GM04504 (cell line): ENCODE measurements at regions not wholly inside any gene's neighbourhood (a gene's known extent, or its start where the extent isn't known, plus 50 kb on each side); places are given as distances from the start of the nearest gene placed in this dataset.

Source experiments
- DNase-seq: peaks from one replicate; pipeline ENCODE4 v3.0.0-alpha.2; 2012; ENCODE audit warnings: low read depth

- no peak for DNase-seq
Observed at GRCh38 chr3:76694063-76694462, 345.8 kb upstream of the ROBO2 start.

- no peak for DNase-seq
Observed at GRCh38 chr3:76698136-76698706, 341.7 kb upstream of the ROBO2 start.

GRCh38 chr3:76699846-76700245 is 340.1 kb upstream of the ROBO2 start:
- no peak for DNase-seq

- DNase-seq = no peak
Observed at GRCh38 chr3:76700323-76700722, 339.6 kb upstream of the ROBO2 start.

- no peak for DNase-seq
Observed at GRCh38 chr3:76702676-76703075, 337.2 kb upstream of the ROBO2 start.

- DNase-seq = no peak
Observed at GRCh38 chr3:76715426-76715825, 324.5 kb upstream of the ROBO2 start.

GRCh38 chr3:76723366-76723765 is 316.5 kb upstream of the ROBO2 start:
- DNase-seq = no peak

- no peak for DNase-seq
Observed at GRCh38 chr3:76724075-76724474, 315.8 kb upstream of the ROBO2 start.

- no peak for DNase-seq
Observed at GRCh38 chr3:76724706-76725105, 315.2 kb upstream of the ROBO2 start.

GRCh38 chr3:76726034-76726433 is 313.9 kb upstream of the ROBO2 start:
- no peak for DNase-seq

- no peak for DNase-seq
Observed at GRCh38 chr3:76728426-76728825, 311.5 kb upstream of the ROBO2 start.

GRCh38 chr3:76731471-76731870 is 308.4 kb upstream of the ROBO2 start:
- DNase-seq = no peak

- DNase-seq = no peak
Observed at GRCh38 chr3:76733073-76733759, 306.7 kb upstream of the ROBO2 start.

- no peak for DNase-seq
Observed at GRCh38 chr3:76735152-76735551, 304.7 kb upstream of the ROBO2 start.

- no peak for DNase-seq
Observed at GRCh38 chr3:76753599-76753998, 286.3 kb upstream of the ROBO2 start.

- no peak for DNase-seq
Observed at GRCh38 chr3:76754247-76754646, 285.7 kb upstream of the ROBO2 start.

GRCh38 chr3:76756577-76756976 is 283.3 kb upstream of the ROBO2 start:
- no peak for DNase-seq

GRCh38 chr3:76760336-76760735 is 279.6 kb upstream of the ROBO2 start:
- no peak for DNase-seq

- DNase-seq = no peak
Observed at GRCh38 chr3:76765511-76765910, 274.4 kb upstream of the ROBO2 start.

GRCh38 chr3:76768912-76769311 is 271.0 kb upstream of the ROBO2 start:
- DNase-seq = no peak

- DNase-seq = no peak
Observed at GRCh38 chr3:76776927-76777326, 263.0 kb upstream of the ROBO2 start.

GRCh38 chr3:76788206-76788605 is 251.7 kb upstream of the ROBO2 start:
- no peak for DNase-seq

- no peak for DNase-seq
Observed at GRCh38 chr3:76789237-76789636, 250.7 kb upstream of the ROBO2 start.

- DNase-seq = no peak
Observed at GRCh38 chr3:76811418-76811817, 228.5 kb upstream of the ROBO2 start.
